ENCODE measurements at regions not wholly inside any gene's neighbourhood (a gene's known extent, or its start where the extent isn't known, plus 50 kb on each side); places are given as distances from the start of the nearest gene placed in this dataset.

DNA sequence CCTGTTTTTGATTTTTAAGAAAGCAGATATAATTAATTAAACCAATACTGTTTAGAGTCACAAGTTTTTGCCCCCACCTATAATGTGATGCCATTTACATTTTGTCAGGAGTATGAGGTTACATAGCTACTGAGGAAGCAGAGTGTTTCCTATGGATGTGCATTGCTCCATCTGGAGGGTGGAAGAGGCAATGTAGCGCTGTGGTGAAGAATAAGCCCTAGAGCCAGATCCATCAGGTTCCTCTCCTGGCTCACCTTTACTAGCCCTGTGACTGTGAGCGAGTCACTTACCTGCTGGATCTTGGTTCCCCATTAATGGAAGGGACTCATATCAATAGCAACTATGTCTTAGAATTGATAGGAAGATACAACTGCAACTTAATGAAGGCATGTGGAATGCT, 216.0 kb downstream of the GPAM start:
- CTCF ChIA-PET, result no interaction called here
- no peaks in the 10 kb centered on the region for H3K36me3 Mint-ChIP-seq (ENCODE audit: low read depth)
- no peaks in the 10 kb centered on the region for H3K27me3 Mint-ChIP-seq
- POLR2A ChIA-PET, result no interaction called here
- DNase-seq, result no peak
- H3K27ac Mint-ChIP-seq, result no peak overlapping the region
- H3K4me1 Mint-ChIP-seq, result no peaks in the 10 kb centered on the region
- H3K4me3 Mint-ChIP-seq, result no peak overlapping the region
- peaks cover 2% of the 10 kb centered on the region for H3K9me3 Mint-ChIP-seq

DNA sequence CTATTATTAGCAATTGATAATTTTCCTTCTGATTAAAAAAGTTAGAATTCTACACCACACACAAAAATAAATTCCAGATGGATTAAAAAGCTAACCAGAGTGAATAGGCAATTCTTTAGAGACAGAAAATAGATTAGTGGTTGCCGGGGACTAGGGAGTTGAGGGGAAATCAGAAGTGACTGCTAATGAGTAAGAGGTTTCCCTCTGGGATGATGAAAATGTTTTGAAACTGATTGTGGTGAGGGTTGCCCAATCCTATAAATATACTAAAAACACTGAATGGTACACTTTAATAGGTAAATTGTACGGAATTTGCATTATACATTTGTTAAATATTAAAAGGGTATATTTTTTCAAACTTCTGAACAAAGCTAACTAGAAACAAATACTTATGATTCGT, 214.9 kb downstream of the GPAM start:
- Mint-ChIP-seq H3K27me3 (no peaks in the 10 kb centered on the region), H3K27ac (no peak overlapping the region), H3K36me3 (ENCODE audit: low read depth) (no peaks in the 10 kb centered on the region), H3K4me1 (no peaks in the 10 kb centered on the region), H3K9me3 (peaks cover 2% of the 10 kb centered on the region), H3K4me3 (no peak overlapping the region)
- DNase-seq, result no peak
- ChIA-PET POLR2A (no interaction called here), CTCF (no interaction called here)

DNA sequence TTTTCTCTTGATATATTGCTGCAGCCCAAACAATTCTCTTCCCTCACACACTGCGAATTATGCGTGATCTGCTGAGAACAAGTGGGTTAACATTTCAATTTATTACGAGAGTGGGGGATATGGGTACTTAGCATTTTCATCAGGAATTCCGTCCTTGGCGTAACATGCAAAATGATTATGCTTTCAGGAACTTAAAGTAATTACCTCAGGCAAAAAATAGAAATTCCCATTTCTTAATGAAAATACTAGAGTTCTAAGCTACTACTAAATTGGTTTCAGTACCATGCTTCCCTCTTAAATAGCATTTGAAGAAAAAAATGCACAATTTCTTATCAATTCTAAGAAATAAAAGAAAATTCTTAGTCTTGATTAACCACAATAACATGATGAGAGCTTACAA, 213.5 kb downstream of the GPAM start:
- no peak for DNase-seq
- no peak overlapping the region for H3K27ac Mint-ChIP-seq
- CTCF ChIA-PET, result no interaction called here
- H3K36me3 Mint-ChIP-seq (ENCODE audit: low read depth), result no peaks in the 10 kb centered on the region
- H3K4me3 Mint-ChIP-seq, result no peak overlapping the region
- H3K27me3 Mint-ChIP-seq, result no peaks in the 10 kb centered on the region
- H3K9me3 Mint-ChIP-seq, result peaks cover 2% of the 10 kb centered on the region
- POLR2A ChIA-PET, result no interaction called here
- no peaks in the 10 kb centered on the region for H3K4me1 Mint-ChIP-seq

DNA sequence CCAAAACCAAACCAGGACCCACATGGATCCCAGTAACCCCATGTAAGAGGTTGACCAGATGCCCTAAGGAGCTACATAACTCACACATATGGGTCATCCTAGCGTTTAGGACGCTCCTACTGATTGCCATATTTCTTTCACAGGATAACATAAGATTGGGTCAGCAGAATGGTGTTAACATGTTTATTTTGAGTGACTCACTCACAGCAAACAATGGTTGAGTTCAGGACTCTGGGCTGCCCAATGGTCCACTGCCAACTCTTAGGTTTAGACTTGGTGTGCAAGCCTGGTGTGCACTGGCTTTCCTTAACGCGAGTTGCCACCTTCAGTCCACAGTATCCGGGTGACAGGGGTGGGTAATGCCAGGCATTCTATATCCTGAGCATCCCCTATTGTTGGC, 211.5 kb downstream of the GPAM start:
- Mint-ChIP-seq H3K4me3 (no peak overlapping the region), H3K27me3 (no peaks in the 10 kb centered on the region), H3K36me3 (ENCODE audit: low read depth) (no peaks in the 10 kb centered on the region), H3K9me3 (no peaks in the 10 kb centered on the region), H3K4me1 (no peaks in the 10 kb centered on the region), H3K27ac (no peak overlapping the region)
- POLR2A ChIA-PET, result no interaction called here
- DNase-seq, result no peak
- CTCF ChIA-PET, result no interaction called here

DNA sequence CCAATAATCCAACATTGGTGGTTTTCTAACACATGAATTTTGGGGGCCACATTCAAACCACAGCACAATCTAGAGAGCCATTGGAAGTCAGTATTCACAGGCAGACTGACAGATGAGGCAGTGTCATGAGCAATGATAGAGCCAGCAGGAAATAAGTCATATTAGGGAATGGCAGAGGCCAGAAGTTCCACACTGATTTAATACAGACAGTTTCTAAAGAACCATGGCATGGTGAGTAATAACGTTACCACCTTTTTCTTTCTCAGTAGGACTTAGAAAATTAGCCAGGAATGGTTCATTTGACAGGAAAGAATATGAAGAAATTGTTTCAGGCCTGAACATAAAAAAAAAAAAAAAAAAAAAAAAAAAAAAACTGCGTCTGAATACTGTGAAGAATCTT, 210.3 kb downstream of the GPAM start:
- no peaks in the 10 kb centered on the region for H3K36me3 Mint-ChIP-seq (ENCODE audit: low read depth)
- DNase-seq, result no peak
- no peaks in the 10 kb centered on the region for H3K27me3 Mint-ChIP-seq
- H3K4me1 Mint-ChIP-seq, result no peaks in the 10 kb centered on the region
- POLR2A ChIA-PET, result no interaction called here
- no peak overlapping the region for H3K27ac Mint-ChIP-seq
- no peak overlapping the region for H3K4me3 Mint-ChIP-seq
- CTCF ChIA-PET, result no interaction called here
- H3K9me3 Mint-ChIP-seq, result no peaks in the 10 kb centered on the region

DNA sequence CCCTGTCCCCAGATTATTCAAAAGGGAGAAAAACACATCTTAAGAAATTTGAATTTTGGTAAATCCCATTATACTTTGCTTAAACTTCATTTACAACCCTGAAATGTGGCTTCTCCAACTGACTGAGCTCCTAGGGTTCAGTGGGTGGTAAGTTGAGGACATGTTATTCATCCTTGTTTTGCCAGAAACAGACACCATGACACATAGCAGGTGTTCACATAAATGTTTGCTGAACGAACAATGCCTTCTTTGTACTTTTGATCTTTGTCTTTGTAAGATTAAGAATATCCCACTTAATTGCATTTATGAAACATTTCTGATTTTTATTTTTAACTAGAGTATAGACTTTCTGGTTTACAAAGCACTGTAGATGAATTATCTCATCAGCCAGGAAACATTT, 209.7 kb downstream of the GPAM start:
- DNase-seq, result no peak
- Mint-ChIP-seq H3K36me3 (ENCODE audit: low read depth) (no peaks in the 10 kb centered on the region), H3K9me3 (no peaks in the 10 kb centered on the region), H3K27ac (no peak overlapping the region), H3K4me3 (no peak overlapping the region), H3K27me3 (no peaks in the 10 kb centered on the region), H3K4me1 (no peaks in the 10 kb centered on the region)
- ChIA-PET CTCF (no interaction called here), POLR2A (no interaction called here)

DNA sequence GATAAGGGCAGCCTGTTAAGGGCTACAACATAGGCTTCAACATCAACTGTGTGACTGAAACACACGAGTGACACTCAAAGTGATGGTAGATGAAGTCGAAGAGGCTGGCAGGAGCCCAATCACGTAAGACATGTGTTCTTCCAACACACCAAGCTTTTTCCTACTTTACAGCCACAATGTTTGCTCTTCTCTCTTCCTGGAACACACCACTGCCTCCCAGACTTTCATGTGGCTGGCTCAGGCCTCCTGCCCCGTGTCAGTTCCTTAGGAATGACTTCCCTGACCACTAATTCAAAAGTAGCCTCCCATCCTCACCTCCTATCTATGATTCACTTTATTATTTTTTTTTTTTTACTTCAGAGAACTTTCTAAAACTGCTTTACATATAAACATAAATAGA, 209.2 kb downstream of the GPAM start:
- no peaks in the 10 kb centered on the region for H3K4me1 Mint-ChIP-seq
- H3K27ac Mint-ChIP-seq, result no peak overlapping the region
- ChIA-PET CTCF (no interaction called here), POLR2A (no interaction called here)
- no peaks in the 10 kb centered on the region for H3K27me3 Mint-ChIP-seq
- no peak for DNase-seq
- H3K9me3 Mint-ChIP-seq, result no peaks in the 10 kb centered on the region
- no peak overlapping the region for H3K4me3 Mint-ChIP-seq
- no peaks in the 10 kb centered on the region for H3K36me3 Mint-ChIP-seq (ENCODE audit: low read depth)

DNA sequence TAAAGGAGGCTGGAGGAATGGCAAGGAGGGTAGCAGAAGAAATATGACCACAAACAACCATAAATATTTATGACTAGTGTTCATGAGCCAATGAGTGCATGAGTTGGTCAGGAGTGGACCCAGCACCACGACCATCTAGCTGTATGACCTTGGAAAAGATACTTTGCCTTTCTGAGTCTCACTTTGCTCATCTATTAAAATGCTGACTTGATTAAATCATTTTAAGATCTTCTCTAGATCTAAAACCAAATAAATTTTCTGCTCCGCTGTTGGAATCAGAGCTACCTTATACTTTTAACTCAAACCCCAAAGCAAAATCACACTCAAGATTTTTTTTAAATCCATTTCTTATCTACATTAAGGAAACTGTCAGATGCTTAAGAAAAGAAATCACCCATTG, 207.0 kb downstream of the GPAM start:
- H3K4me1 Mint-ChIP-seq, result no peaks in the 10 kb centered on the region
- ChIA-PET POLR2A (no interaction called here), CTCF (no interaction called here)
- no peak overlapping the region for H3K27ac Mint-ChIP-seq
- H3K36me3 Mint-ChIP-seq (ENCODE audit: low read depth), result no peaks in the 10 kb centered on the region
- H3K27me3 Mint-ChIP-seq, result no peaks in the 10 kb centered on the region
- H3K9me3 Mint-ChIP-seq, result no peaks in the 10 kb centered on the region
- no peak for DNase-seq
- H3K4me3 Mint-ChIP-seq, result no peak overlapping the region

DNA sequence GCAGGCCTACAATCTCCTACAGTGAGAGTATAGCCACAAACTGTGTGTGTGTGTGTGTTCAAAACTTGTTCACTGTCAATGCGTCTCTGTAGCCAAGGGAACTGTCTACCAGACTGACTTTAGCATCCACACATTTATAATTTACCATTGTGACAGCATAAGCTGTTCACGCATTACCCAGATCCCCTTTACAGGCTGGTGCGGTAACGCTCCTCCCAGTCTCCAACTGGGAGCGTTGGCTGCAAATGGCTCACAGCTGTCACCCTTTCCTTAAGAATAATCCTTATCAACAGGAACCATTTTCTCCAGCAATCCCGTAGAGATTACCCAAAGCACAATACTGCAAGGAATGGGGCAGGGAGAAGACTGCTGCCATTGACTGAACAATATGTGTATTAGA, 199.5 kb downstream of the GPAM start:
- H3K9me3 Mint-ChIP-seq, result no peaks in the 10 kb centered on the region
- H3K36me3 Mint-ChIP-seq (ENCODE audit: low read depth), result no peaks in the 10 kb centered on the region
- no peaks in the 10 kb centered on the region for H3K4me1 Mint-ChIP-seq
- ChIA-PET CTCF (no interaction called here), POLR2A (no interaction called here)
- H3K27ac Mint-ChIP-seq, result no peak overlapping the region
- H3K4me3 Mint-ChIP-seq, result no peak overlapping the region
- H3K27me3 Mint-ChIP-seq, result no peaks in the 10 kb centered on the region
- DNase-seq, result no peak

DNA sequence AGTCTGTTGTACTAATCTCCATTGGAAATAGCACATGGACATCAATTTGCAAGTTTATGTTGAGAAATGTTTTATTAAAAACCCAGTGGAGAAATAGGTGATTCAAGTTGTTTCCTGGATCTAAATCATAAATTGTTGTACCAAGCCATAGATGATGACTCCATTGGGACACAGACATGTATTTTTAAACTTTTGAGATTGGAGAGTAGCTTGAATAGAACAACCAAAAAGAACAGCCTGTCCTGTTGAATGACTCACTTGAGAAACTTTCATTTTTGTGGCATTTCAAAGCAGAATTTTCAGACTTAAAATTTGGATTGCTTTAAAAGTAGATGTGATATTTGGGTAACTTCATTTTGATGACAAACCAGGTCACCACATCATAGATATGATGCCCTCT, 197.5 kb downstream of the GPAM start:
- Mint-ChIP-seq H3K4me3 (no peak overlapping the region), H3K36me3 (ENCODE audit: low read depth) (no peaks in the 10 kb centered on the region), H3K4me1 (no peaks in the 10 kb centered on the region), H3K27me3 (no peaks in the 10 kb centered on the region), H3K9me3 (no peaks in the 10 kb centered on the region), H3K27ac (no peak overlapping the region)
- ChIA-PET POLR2A (no interaction called here), CTCF (no interaction called here)
- DNase-seq, result no peak

DNA sequence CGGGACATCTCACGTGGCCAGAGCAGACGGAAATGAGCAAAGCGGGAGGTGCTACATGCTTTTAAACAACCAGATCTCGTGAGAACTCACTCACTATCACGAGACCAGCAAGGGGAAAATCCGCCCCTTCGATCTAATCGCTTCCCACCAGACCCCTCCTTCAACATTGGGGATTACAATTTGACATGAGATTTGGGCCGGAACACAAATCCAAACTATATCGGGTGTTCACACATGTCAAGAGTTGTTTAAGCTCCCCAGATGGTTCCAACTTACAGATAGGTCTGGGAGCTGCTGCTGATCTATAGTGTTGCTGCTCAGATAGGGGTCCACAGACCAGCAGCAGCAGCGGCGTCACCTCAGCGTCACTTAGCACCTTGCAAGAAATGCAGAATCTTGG, 194.9 kb downstream of the GPAM start:
- H3K4me1 Mint-ChIP-seq, result no peaks in the 10 kb centered on the region
- H3K4me3 Mint-ChIP-seq, result no peak overlapping the region
- H3K9me3 Mint-ChIP-seq, result no peaks in the 10 kb centered on the region
- DNase-seq, result no peak
- ChIA-PET CTCF (no interaction called here), POLR2A (no interaction called here)
- H3K27ac Mint-ChIP-seq, result no peak overlapping the region
- no peaks in the 10 kb centered on the region for H3K36me3 Mint-ChIP-seq (ENCODE audit: low read depth)
- H3K27me3 Mint-ChIP-seq, result no peaks in the 10 kb centered on the region

DNA sequence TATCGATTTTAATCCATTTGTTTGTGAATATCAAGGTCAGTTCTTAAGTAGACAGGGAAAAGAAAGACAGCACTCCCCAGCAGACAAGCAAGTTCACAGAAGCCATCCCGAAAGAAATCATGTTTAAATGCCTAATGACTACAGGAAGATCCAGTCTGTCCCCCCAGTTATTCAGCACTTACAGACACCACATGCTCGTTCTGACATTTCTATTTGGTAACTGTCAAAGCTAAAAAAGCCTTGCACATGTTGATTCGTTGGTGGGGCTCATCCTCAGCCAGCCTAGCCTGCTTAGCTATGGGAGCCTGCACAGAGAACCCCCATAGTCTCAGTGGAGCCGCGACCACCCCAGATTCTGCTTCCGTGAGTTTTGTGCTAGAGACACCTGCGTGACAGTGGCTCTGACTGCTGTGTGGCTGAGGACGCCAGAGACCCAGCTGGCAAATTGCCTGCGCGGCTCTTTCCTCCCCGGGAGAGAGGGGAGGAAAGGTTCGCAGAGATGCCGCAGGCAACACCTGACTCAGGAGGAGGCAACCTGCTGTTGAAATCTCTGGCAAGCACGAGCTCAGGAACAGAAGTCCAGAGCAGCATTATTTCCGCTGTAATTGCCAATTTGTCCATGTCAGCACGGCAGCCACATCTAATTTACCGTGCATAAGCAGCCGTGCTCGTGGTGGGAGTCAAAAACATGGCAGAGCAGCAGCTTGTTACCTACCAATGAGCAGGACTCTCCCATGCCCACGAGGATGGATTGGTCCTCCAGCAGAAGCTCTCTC, 194.2 kb downstream of the GPAM start:
- H3K36me3 Mint-ChIP-seq (ENCODE audit: low read depth), result no peaks in the 10 kb centered on the region
- H3K4me1 Mint-ChIP-seq, result no peaks in the 10 kb centered on the region
- H3K27me3 Mint-ChIP-seq, result no peaks in the 10 kb centered on the region
- H3K27ac Mint-ChIP-seq, result no peak overlapping the region
- H3K9me3 Mint-ChIP-seq, result no peaks in the 10 kb centered on the region
- CTCF ChIA-PET, result no interaction called here
- no peak overlapping the region for H3K4me3 Mint-ChIP-seq
- DNase-seq, result no peak
- POLR2A ChIA-PET, result no interaction called here

DNA sequence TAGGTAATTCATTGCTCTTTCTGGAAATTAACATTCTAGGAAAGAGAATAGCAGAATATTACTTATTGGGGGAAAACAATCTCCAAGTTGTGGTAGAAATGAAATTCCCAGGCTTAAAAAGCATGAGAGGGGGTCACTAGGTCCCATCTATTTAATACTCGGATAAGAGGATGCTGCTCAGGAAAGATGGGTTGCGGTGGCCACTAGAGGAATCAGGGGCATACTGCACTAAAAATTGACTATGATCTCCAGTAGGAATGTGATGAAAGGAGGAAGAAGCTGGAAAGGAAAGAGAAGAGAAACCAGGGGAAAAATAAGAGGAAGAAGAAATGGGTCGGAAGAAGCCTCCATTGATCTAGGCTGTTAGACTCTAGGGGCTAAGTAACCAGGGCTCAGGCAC, 192.8 kb downstream of the GPAM start:
- Mint-ChIP-seq H3K36me3 (ENCODE audit: low read depth) (no peaks in the 10 kb centered on the region), H3K4me1 (no peaks in the 10 kb centered on the region), H3K27me3 (peaks cover 2% of the 10 kb centered on the region), H3K9me3 (no peaks in the 10 kb centered on the region), H3K27ac (no peak overlapping the region), H3K4me3 (no peak overlapping the region)
- POLR2A ChIA-PET, result no interaction called here
- no peak for DNase-seq
- CTCF ChIA-PET, result no interaction called here

DNA sequence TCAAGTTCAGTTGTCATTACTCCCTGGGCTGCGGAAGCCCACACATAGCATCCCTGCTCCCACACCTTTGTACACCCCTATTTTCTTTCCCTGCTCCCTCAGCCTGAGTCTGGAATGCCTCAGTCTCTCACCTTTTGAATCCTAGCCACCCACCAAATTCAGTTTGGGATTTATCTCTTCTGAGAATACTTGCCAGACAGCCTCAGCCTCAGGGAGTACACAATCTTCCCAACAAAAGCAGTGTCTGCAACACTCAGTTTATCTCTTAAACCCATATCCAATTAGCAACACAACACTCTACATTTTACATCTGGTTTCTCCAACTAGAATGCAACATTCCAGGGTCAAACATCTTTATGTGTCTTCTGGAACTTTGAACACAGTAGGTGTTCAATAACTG, 190.2 kb downstream of the GPAM start:
- Mint-ChIP-seq H3K27ac (no peak overlapping the region), H3K4me1 (no peaks in the 10 kb centered on the region), H3K27me3 (peaks cover 3% of the 10 kb centered on the region), H3K36me3 (ENCODE audit: low read depth) (no peaks in the 10 kb centered on the region), H3K4me3 (no peak overlapping the region), H3K9me3 (no peaks in the 10 kb centered on the region)
- ChIA-PET CTCF (no interaction called here), POLR2A (no interaction called here)
- no peak for DNase-seq
